ENCODE measurements at regions not wholly inside any gene's neighbourhood (a gene's known extent, or its start where the extent isn't known, plus 50 kb on each side); places are given as distances from the start of the nearest gene placed in this dataset.

- DNase-seq, result no peak
Measured at GRCh38 chr5:6937677-6938076, 224.4 kb downstream of the TENT4A start.

GRCh38 chr5:6941631-6942030 is 228.4 kb downstream of the TENT4A start:
- DNase-seq, result no peak

GRCh38 chr5:6943197-6944112 is 230.2 kb downstream of the TENT4A start:
- no peak for DNase-seq

- DNase-seq, result no peak
Measured at GRCh38 chr5:6948562-6948961, 235.3 kb downstream of the TENT4A start.

- DNase-seq, result no peak
Measured at GRCh38 chr5:6949230-6949629, 236.0 kb downstream of the TENT4A start.

GRCh38 chr5:6950250-6950649 is 237.0 kb downstream of the TENT4A start:
- no peak for DNase-seq

GRCh38 chr5:6950860-6951259 is 237.6 kb downstream of the TENT4A start:
- no peak for DNase-seq

- no peak for DNase-seq
Measured at GRCh38 chr5:6961123-6961522, 247.9 kb downstream of the TENT4A start.

- DNase-seq, result peak; percentile 32
Measured at GRCh38 chr5:6961837-6962635, 248.8 kb downstream of the TENT4A start.

GRCh38 chr5:6976971-6977370 is 263.7 kb downstream of the TENT4A start:
- no peak for DNase-seq

- DNase-seq, result no peak
Measured at GRCh38 chr5:6979061-6979460, 265.8 kb downstream of the TENT4A start.

GRCh38 chr5:6989230-6989629 is 276.0 kb downstream of the TENT4A start:
- DNase-seq, result no peak

GRCh38 chr5:6994097-6994496 is 280.9 kb downstream of the TENT4A start:
- no peak for DNase-seq

GRCh38 chr5:6995115-6995514 is 281.9 kb downstream of the TENT4A start:
- no peak for DNase-seq

- DNase-seq, result no peak
Measured at GRCh38 chr5:7000310-7000709, 287.1 kb downstream of the TENT4A start.

GRCh38 chr5:7010591-7010990 is 297.4 kb downstream of the TENT4A start:
- DNase-seq, result no peak

- no peak for DNase-seq
Measured at GRCh38 chr5:7012057-7012456, 298.8 kb downstream of the TENT4A start.

- DNase-seq, result no peak
Measured at GRCh38 chr5:7014611-7015010, 301.4 kb downstream of the TENT4A start.

- DNase-seq, result no peak
Measured at GRCh38 chr5:7015586-7016256, 302.5 kb downstream of the TENT4A start.

GRCh38 chr5:7016999-7017747 is 303.9 kb downstream of the TENT4A start:
- no peak for DNase-seq

- DNase-seq, result no peak
Measured at GRCh38 chr5:7018198-7018597, 305.0 kb downstream of the TENT4A start.

- DNase-seq, result no peak
Measured at GRCh38 chr5:7018601-7019000, 305.4 kb downstream of the TENT4A start.

All from NCI-H1092 (cell line).